ENCODE measurements at regions not wholly inside any gene's neighbourhood (a gene's known extent, or its start where the extent isn't known, plus 50 kb on each side); places are given as distances from the start of the nearest gene placed in this dataset.
A peak's percentile ranks its signal among the peaks of the same experiment; 100 is the strongest.
"Not testable (repeated sequence)": the region's sequence is repeated elsewhere in the genome, so short reads cannot be mapped to it uniquely, and the experiment has no call there.

GRCh38 chr21:27856988-27857387, 890.1 kb upstream of the ADAMTS5 start:
- intact Hi-C loops (cut with DNase I; ENCODE audit: low total_unique reads); H3K4me3 ChIP-seq; H3K27ac ChIP-seq; H3K9me3 ChIP-seq; H3K27me3 ChIP-seq; H3K36me3 ChIP-seq; DNase-seq: not testable (repeated sequence)
- WGBS, 5 donors = 18 to 52% (median 30%) methylated on average over 3 of the region's 3 CpGs
- peaks cover 0 to 17% (median 3%) of the 10 kb centered on the region in 4 donors for H3K4me1 ChIP-seq

- Histone ChIP-seq H3K27me3 (no peaks in the 10 kb centered on the region), H3K9me3 (no peaks in the 10 kb centered on the region), H3K27ac (no peak overlapping the region), H3K36me3 (no peaks in the 10 kb centered on the region), H3K4me1 (peaks cover 0 to 12% (median 0%) of the 10 kb centered on the region in 4 donors), H3K4me3 (no peak overlapping the region)
- intact Hi-C loops (cut with DNase I; ENCODE audit: low total_unique reads) = no loop called here
- 83 to 98% (median 91%) methylated on average over 3 of the region's 3 CpGs for WGBS, 5 donors
- no peak for TF ChIP-seq POLR2AphosphoS5 (IDR thresholded peaks at IDR 0.05)
- no peak for TF ChIP-seq EP300 (IDR thresholded peaks at IDR 0.05)
- TF ChIP-seq CTCF (IDR thresholded peaks at IDR 0.05) = no peak
- no peak for TF ChIP-seq POLR2A (IDR thresholded peaks at IDR 0.05)
- no peak for DNase-seq
Observed at GRCh38 chr21:27841084-27841672, 874.3 kb upstream of the ADAMTS5 start.

GRCh38 chr21:27840262-27840661, 873.4 kb upstream of the ADAMTS5 start:
- Histone ChIP-seq H3K4me3 (no peak overlapping the region), H3K9me3 (no peaks in the 10 kb centered on the region), H3K36me3 (no peaks in the 10 kb centered on the region), H3K4me1 (peaks cover 0 to 12% (median 0%) of the 10 kb centered on the region in 4 donors), H3K27ac (peak overlapping the region in 1 of 5 donors; percentile 11), H3K27me3 (no peaks in the 10 kb centered on the region)
- TF ChIP-seq POLR2AphosphoS5 (IDR thresholded peaks at IDR 0.05) (no peak), POLR2A (IDR thresholded peaks at IDR 0.05) (no peak), CTCF (IDR thresholded peaks at IDR 0.05) (no peak), EP300 (IDR thresholded peaks at IDR 0.05) (no peak)
- intact Hi-C loops (cut with DNase I; ENCODE audit: low total_unique reads) = no loop called here
- no peak for DNase-seq
- 55 to 74% (median 63%) methylated on average over 3 of the region's 3 CpGs for WGBS, 5 donors

- no peaks in the 10 kb centered on the region for H3K9me3 ChIP-seq
- peak overlapping the region in 1 of 5 donors; percentile 11 for H3K27ac ChIP-seq
- H3K27me3 ChIP-seq = no peaks in the 10 kb centered on the region
- WGBS, 5 donors = 67 to 79% (median 74%) methylated on average over 3 of the region's 3 CpGs
- intact Hi-C loops (cut with DNase I; ENCODE audit: low total_unique reads) = no loop called here
- DNase-seq = no peak
- H3K36me3 ChIP-seq = no peaks in the 10 kb centered on the region
- H3K4me3 ChIP-seq = no peak overlapping the region
- H3K4me1 ChIP-seq = peaks cover 0 to 12% (median 0%) of the 10 kb centered on the region in 4 donors
- TF ChIP-seq POLR2A (IDR thresholded peaks at IDR 0.05) (no peak), POLR2AphosphoS5 (IDR thresholded peaks at IDR 0.05) (no peak), EP300 (IDR thresholded peaks at IDR 0.05) (no peak), CTCF (IDR thresholded peaks at IDR 0.05) (no peak)
Observed at GRCh38 chr21:27839512-27840115, 872.7 kb upstream of the ADAMTS5 start.

GRCh38 chr21:27838573-27838972, 871.7 kb upstream of the ADAMTS5 start:
- Histone ChIP-seq H3K27me3 (no peaks in the 10 kb centered on the region), H3K4me3 (no peak overlapping the region), H3K4me1 (peaks cover 0 to 12% (median 0%) of the 10 kb centered on the region in 4 donors), H3K27ac (no peak overlapping the region), H3K36me3 (no peaks in the 10 kb centered on the region), H3K9me3 (no peaks in the 10 kb centered on the region)
- 57 to 71% (median 61%) methylated on average over 1 of the region's 1 CpG for WGBS, 5 donors
- DNase-seq = no peak
- intact Hi-C loops (cut with DNase I; ENCODE audit: low total_unique reads) = no loop called here
- TF ChIP-seq CTCF (IDR thresholded peaks at IDR 0.05) = no peak
- TF ChIP-seq POLR2A (IDR thresholded peaks at IDR 0.05) = no peak
- no peak for TF ChIP-seq POLR2AphosphoS5 (IDR thresholded peaks at IDR 0.05)
